ENCODE measurements at regions not wholly inside any gene's neighbourhood (a gene's known extent, or its start where the extent isn't known, plus 50 kb on each side); places are given as distances from the start of the nearest gene placed in this dataset.

DNA sequence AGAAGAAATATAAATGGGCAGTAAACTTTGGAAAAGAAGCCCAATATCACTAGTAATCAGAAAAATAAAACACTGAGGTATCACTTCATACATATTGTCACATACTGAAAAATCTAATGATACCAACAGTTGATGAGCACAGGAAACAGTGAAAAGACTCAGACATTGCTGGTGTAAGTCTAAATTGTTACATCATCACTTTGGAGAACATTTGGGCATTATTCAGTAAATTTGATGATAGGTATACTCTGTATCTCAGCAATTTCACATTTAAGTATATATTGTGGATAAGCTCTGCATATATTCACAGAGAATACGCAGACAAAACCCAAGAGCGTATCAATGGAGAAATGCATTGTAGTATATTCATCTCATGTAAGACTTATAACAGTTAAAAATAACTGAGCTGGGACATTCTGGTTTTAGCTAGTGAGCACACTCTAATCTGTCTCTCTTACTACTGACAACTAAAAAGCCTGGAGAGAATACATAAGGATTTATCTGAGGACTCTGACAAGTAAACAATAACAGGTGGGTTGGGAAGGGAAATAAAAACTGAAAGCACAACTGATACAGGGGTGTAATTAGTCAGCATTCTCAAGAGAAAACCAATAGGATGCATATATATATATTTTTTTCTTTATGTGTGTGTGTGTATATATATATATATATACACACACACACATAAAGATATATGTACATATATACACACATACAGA is 212.7 kb upstream of the JUN start:
- no peaks in the 10 kb centered on the region for H3K27me3 ChIP-seq (ENCODE audit: control insufficient read depth, extremely low read depth, insufficient read depth, low read length)
- FAIRE-seq = no peak
- DNase-seq (ENCODE audit: low read depth, low spot score) = no peak
- no peaks in the 10 kb centered on the region for H4K20me1 ChIP-seq (ENCODE audit: control insufficient read depth, extremely low read depth, insufficient read depth, low read length)
- no peaks in the 10 kb centered on the region for H3K9me3 ChIP-seq (ENCODE audit: control insufficient read depth, low read depth, low read length)
- no peak overlapping the region for H3K4me2 ChIP-seq (ENCODE audit: control insufficient read depth, extremely low read depth, insufficient read depth, low read depth, low read length)
- H2AFZ ChIP-seq (ENCODE audit: control insufficient read depth, low read length) = no peak overlapping the region
- no peaks in the 10 kb centered on the region for H3K79me2 ChIP-seq (ENCODE audit: control insufficient read depth, insufficient read depth, low read length)
- H3K27ac ChIP-seq (ENCODE audit: control insufficient read depth, insufficient read depth, low read length) = no peak overlapping the region
- H3K9me1 ChIP-seq (ENCODE audit: control insufficient read depth, extremely low read depth, insufficient read depth, low read length) = no peaks in the 10 kb centered on the region
- no peaks in the 10 kb centered on the region for H3K4me1 ChIP-seq (ENCODE audit: control insufficient read depth, extremely low read depth, insufficient read depth, low read length)
- H3K9ac ChIP-seq (ENCODE audit: control insufficient read depth, extremely low read depth, insufficient read depth, low read length) = no peak overlapping the region
- dilution Hi-C loops (cut with MboI; ENCODE audit: extremely low pct_ligation_motif_present, low sequenced_read_pairs) = no loop called here
- no peaks in the 10 kb centered on the region for H3K36me3 ChIP-seq (ENCODE audit: control insufficient read depth in 2 of 2, extremely low read depth in 1 of 2, insufficient read depth in 2 of 2, low read length in 2 of 2)
- no peak overlapping the region for H3K4me3 ChIP-seq (ENCODE audit: control insufficient read depth in 2 of 3, extremely low read depth in 1 of 3, insufficient read depth in 2 of 3, low read depth in 1 of 3, low read length in 3 of 3)
- TF ChIP-seq EZH2 (IDR thresholded peaks at IDR 0.05; ENCODE audit: low read length) = no peak
- TF ChIP-seq, protein P1, sequence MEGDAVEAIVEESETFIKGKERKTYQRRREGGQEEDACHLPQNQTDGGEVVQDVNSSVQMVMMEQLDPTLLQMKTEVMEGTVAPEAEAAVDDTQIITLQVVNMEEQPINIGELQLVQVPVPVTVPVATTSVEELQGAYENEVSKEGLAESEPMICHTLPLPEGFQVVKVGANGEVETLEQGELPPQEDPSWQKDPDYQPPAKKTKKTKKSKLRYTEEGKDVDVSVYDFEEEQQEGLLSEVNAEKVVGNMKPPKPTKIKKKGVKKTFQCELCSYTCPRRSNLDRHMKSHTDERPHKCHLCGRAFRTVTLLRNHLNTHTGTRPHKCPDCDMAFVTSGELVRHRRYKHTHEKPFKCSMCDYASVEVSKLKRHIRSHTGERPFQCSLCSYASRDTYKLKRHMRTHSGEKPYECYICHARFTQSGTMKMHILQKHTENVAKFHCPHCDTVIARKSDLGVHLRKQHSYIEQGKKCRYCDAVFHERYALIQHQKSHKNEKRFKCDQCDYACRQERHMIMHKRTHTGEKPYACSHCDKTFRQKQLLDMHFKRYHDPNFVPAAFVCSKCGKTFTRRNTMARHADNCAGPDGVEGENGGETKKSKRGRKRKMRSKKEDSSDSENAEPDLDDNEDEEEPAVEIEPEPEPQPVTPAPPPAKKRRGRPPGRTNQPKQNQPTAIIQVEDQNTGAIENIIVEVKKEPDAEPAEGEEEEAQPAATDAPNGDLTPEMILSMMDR (optimal IDR thresholded peaks at IDR 0.05 in 1 of 3, IDR thresholded peaks at IDR 0.05 in 1 of 3, conservative IDR thresholded peaks at IDR 0.05 in 1 of 3; ENCODE audit: extremely low read depth in 1 of 3, insufficient read depth in 2 of 3, low read length in 3 of 3) = no peak

DNA sequence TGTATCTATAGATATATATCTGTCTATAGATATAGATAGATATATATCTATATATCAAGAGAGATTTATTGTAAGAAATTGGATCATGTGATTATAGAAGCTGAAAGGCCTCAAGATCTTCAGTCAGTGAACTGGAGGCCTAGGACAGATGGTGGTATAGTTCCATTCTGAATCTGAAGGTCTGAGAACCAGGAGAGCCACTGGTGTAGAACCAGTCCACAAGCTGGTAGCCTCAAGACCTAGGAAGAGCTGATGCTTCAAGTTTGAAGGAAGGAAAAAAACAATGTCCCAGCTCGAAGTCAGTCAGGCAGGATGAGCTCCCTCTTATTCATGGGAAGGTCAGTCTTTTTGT is 213.2 kb upstream of the JUN start:
- H4K20me1 ChIP-seq (ENCODE audit: control insufficient read depth, extremely low read depth, insufficient read depth, low read length) = no peaks in the 10 kb centered on the region
- no peak for TF ChIP-seq EZH2 (IDR thresholded peaks at IDR 0.05; ENCODE audit: low read length)
- TF ChIP-seq, protein P1 (optimal IDR thresholded peaks at IDR 0.05 in 1 of 3, IDR thresholded peaks at IDR 0.05 in 1 of 3, conservative IDR thresholded peaks at IDR 0.05 in 1 of 3; ENCODE audit: extremely low read depth in 1 of 3, insufficient read depth in 2 of 3, low read length in 3 of 3) = no peak
- H3K9me1 ChIP-seq (ENCODE audit: control insufficient read depth, extremely low read depth, insufficient read depth, low read length) = no peaks in the 10 kb centered on the region
- no peaks in the 10 kb centered on the region for H3K9me3 ChIP-seq (ENCODE audit: control insufficient read depth, low read depth, low read length)
- H2AFZ ChIP-seq (ENCODE audit: control insufficient read depth, low read length) = no peak overlapping the region
- dilution Hi-C loops (cut with MboI; ENCODE audit: extremely low pct_ligation_motif_present, low sequenced_read_pairs) = no loop called here
- no peak overlapping the region for H3K9ac ChIP-seq (ENCODE audit: control insufficient read depth, extremely low read depth, insufficient read depth, low read length)
- no peaks in the 10 kb centered on the region for H3K27me3 ChIP-seq (ENCODE audit: control insufficient read depth, extremely low read depth, insufficient read depth, low read length)
- no peaks in the 10 kb centered on the region for H3K4me1 ChIP-seq (ENCODE audit: control insufficient read depth, extremely low read depth, insufficient read depth, low read length)
- H3K4me3 ChIP-seq (ENCODE audit: control insufficient read depth in 2 of 3, extremely low read depth in 1 of 3, insufficient read depth in 2 of 3, low read depth in 1 of 3, low read length in 3 of 3) = no peak overlapping the region
- no peak for DNase-seq (ENCODE audit: low read depth, low spot score)
- H3K4me2 ChIP-seq (ENCODE audit: control insufficient read depth, extremely low read depth, insufficient read depth, low read depth, low read length) = no peak overlapping the region
- H3K79me2 ChIP-seq (ENCODE audit: control insufficient read depth, insufficient read depth, low read length) = no peaks in the 10 kb centered on the region
- H3K27ac ChIP-seq (ENCODE audit: control insufficient read depth, insufficient read depth, low read length) = no peak overlapping the region
- H3K36me3 ChIP-seq (ENCODE audit: control insufficient read depth in 2 of 2, extremely low read depth in 1 of 2, insufficient read depth in 2 of 2, low read length in 2 of 2) = no peaks in the 10 kb centered on the region
- FAIRE-seq = no peak
